Esophagus squamous epithelium (tissue), 5 donors: ENCODE measurements at regions not wholly inside any gene's neighbourhood (a gene's known extent, or its start where the extent isn't known, plus 50 kb on each side); places are given as distances from the start of the nearest gene placed in this dataset.

Experiments used
- DNase-seq: peaks from one replicate; lab custom pipeline; 2025; lab: John Stamatoyannopoulos, UW
- H3K27ac ChIP-seq, 4 donors: fragments of 200-600 bp; sonication (generic); one replicate each; pipeline ENCODE4 v1.5.1; 2016 to 2019; ENCODE audit warnings: mild to moderate bottlenecking in 1 of 4
- H3K27me3 ChIP-seq, 4 donors: fragments of 200-600 bp; sonication (generic); 1 replicate in 3 of 4; 2 replicates in 1 of 4; pipeline versions ENCODE4 v1.5.1 to v1.6.0; 2017 to 2021; ENCODE audit warnings: antibody characterized with exemption in 1 of 4
- H3K36me3 ChIP-seq, 3 donors: fragments of 200-600 bp; sonication (generic); one replicate each; pipeline ENCODE4 v1.5.1; 2016 to 2019
- H3K4me1 ChIP-seq, 3 donors: fragments of 200-600 bp; sonication (generic); one replicate each; pipeline ENCODE4 v1.5.1; 2017 to 2019
- H3K4me3 ChIP-seq, 4 donors: fragments of 200-600 bp; sonication (generic); 1 replicate in 3 of 4; 2 replicates in 1 of 4; pipeline ENCODE4 v1.5.1; 2016 to 2019; ENCODE audit warnings: mild to moderate bottlenecking in 2 of 4, moderate library complexity in 1 of 4
- H3K9me3 ChIP-seq, 3 donors: fragments of 200-600 bp; sonication (generic); one replicate each; pipeline ENCODE4 v1.5.1; 2016 to 2019
- CTCF ChIP-seq, 6 experiments: fragments of 450-650 bp in 4 of 6; fragments of 200-600 bp in 2 of 6; sonication (generic) in 2 of 6; IDR thresholded peaks; one replicate each; pipeline ENCODE4 v1.5.1; 2016 to 2019; ENCODE audit warnings: antibody characterized with exemption in 6 of 6, mild to moderate bottlenecking in 4 of 6, moderate library complexity in 4 of 6
- POLR2A ChIP-seq, 4 donors: fragments of 450-650 bp; IDR thresholded peaks; one replicate each; pipeline ENCODE4 v1.6.1; 2017; ENCODE audit warnings: antibody characterized with exemption in 4 of 4, mild to moderate bottlenecking in 4 of 4, moderate library complexity in 3 of 4
- WGBS, 2 donors: methylation state at CpG; one replicate each; pipeline ENCODE4 v1.1.5; 2018; 5-methylcytosine and 5-hydroxymethylcytosine counted together
- intact Hi-C: fragments of 100-400 bp; cut with DNase I; formaldehyde crosslinking; loops from one replicate; pipeline ENCODE4 v1.15.0; 2022
- donor health status: DM: yes; HTN: yes; CAD: no.

- Histone ChIP-seq H3K4me1 (peaks cover 0 to 4% (median 0%) of the 10 kb centered on the region in 3 donors), H3K36me3 (no peaks in the 10 kb centered on the region), H3K4me3 (no peak overlapping the region), H3K27ac (no peak overlapping the region), H3K27me3 (peaks cover 0 to 100% (median 0%) of the 10 kb centered on the region in 4 donors), H3K9me3 (no peaks in the 10 kb centered on the region)
- intact Hi-C loops: loop anchor here (2.0 to 10.0 kb wide), 3 partner anchors 205 to 312 kb away; no protein-coding TSS in a partner anchor
- WGBS, 2 donors: 83 to 90% methylated on average over 2 to 4 of the region's 5 CpGs
- TF ChIP-seq POLR2A (IDR thresholded peaks at IDR 0.05) (no peak), CTCF (IDR thresholded peaks at IDR 0.05) (no peak)
- no peak for DNase-seq
Observed at GRCh38 chr17:79392598-79392997, 218.3 kb downstream of the RBFOX3 start.

- Histone ChIP-seq H3K27ac (no peak overlapping the region), H3K4me3 (no peak overlapping the region), H3K9me3 (no peaks in the 10 kb centered on the region), H3K4me1 (peaks cover 0 to 4% (median 0%) of the 10 kb centered on the region in 3 donors), H3K27me3 (peaks cover 0 to 100% (median 0%) of the 10 kb centered on the region in 4 donors), H3K36me3 (no peaks in the 10 kb centered on the region)
- 28 to 36% methylated on average over 20 to 26 of the region's 31 CpGs for WGBS, 2 donors
- TF ChIP-seq POLR2A (IDR thresholded peaks at IDR 0.05) (no peak), CTCF (IDR thresholded peaks at IDR 0.05) (peak; percentile 65 to 95 (median 80))
- no peak for DNase-seq
- intact Hi-C loops: loop anchor here (2.0 to 10.0 kb wide), 3 partner anchors 204 to 313 kb away; no protein-coding TSS in a partner anchor
Observed at GRCh38 chr17:79391376-79392233, 219.2 kb downstream of the RBFOX3 start.

GRCh38 chr17:79389896-79390295 is 221.0 kb downstream of the RBFOX3 start:
- intact Hi-C loops: loop anchor here (5.0 to 10.0 kb wide), 2 partner anchors 203 to 315 kb away; no protein-coding TSS in a partner anchor
- H3K9me3 ChIP-seq: no peaks in the 10 kb centered on the region
- no peaks in the 10 kb centered on the region for H3K36me3 ChIP-seq
- 80 to 88% methylated on average over 3 to 4 of the region's 19 CpGs for WGBS, 2 donors
- H3K4me1 ChIP-seq: peaks cover 0 to 4% (median 0%) of the 10 kb centered on the region in 3 donors
- no peak overlapping the region for H3K4me3 ChIP-seq
- no peak overlapping the region for H3K27ac ChIP-seq
- DNase-seq: no peak
- peaks cover 0 to 84% (median 0%) of the 10 kb centered on the region in 4 donors for H3K27me3 ChIP-seq
- TF ChIP-seq CTCF (IDR thresholded peaks at IDR 0.05) (no peak), POLR2A (IDR thresholded peaks at IDR 0.05) (no peak)

GRCh38 chr17:79388556-79389295 is 222.1 kb downstream of the RBFOX3 start:
- WGBS, 2 donors: 49 to 55% methylated on average over 21 of the region's 28 CpGs
- intact Hi-C loops: no loop called here
- Histone ChIP-seq H3K27me3 (peaks cover 0 to 84% (median 0%) of the 10 kb centered on the region in 4 donors), H3K9me3 (no peaks in the 10 kb centered on the region), H3K36me3 (no peaks in the 10 kb centered on the region), H3K4me3 (no peak overlapping the region), H3K27ac (no peak overlapping the region), H3K4me1 (peaks cover 0 to 4% (median 0%) of the 10 kb centered on the region in 3 donors)
- TF ChIP-seq CTCF (IDR thresholded peaks at IDR 0.05): peak in 5 of 6 experiments; percentile 49 to 63 (median 55)
- no peak for TF ChIP-seq POLR2A (IDR thresholded peaks at IDR 0.05)
- DNase-seq: no peak
